SK-N-SH (cell line): ENCODE measurements at regions not wholly inside any gene's neighbourhood (a gene's known extent, or its start where the extent isn't known, plus 50 kb on each side); places are given as distances from the start of the nearest gene placed in this dataset.

Experiments
- CTCF ChIA-PET: fragments of 300-600, 350-600 bp; formaldehyde crosslinking; extraction: SDS; loops from one replicate; lab custom pipeline; 2021; lab: Yijun Ruan, JAX
- POLR2A ChIA-PET: fragments of 350-600 bp; sonication (Branson Sonifier 250); formaldehyde crosslinking; extraction: SDS; loops from one replicate; lab custom pipeline; 2020; ENCODE audit warnings: antibody characterized with exemption, inconsistent platforms; lab: Yijun Ruan, JAX
- DNase-seq: peaks from one replicate; pipeline ENCODE4 v3.0.0; 2012
- H2AFZ ChIP-seq: fragments of 200-600 bp; sonication (generic); 2 replicates; pipeline ENCODE4 v1.8.1; 2016; ENCODE audit warnings: antibody characterized with exemption, mild to moderate bottlenecking, low read depth
- H3F3A ChIP-seq: fragments of 200-600 bp; sonication (generic); replicated peaks from 2 replicates; pipeline ENCODE3; 2016; ENCODE audit warnings: antibody characterized with exemption, mild to moderate bottlenecking; ENCODE audit not compliant: insufficient read depth
- H3K27ac ChIP-seq, 2 experiments: fragments of 200-500 bp in 1 of 2; fragments of 200-600 bp in 1 of 2; sonication (Bioruptor generic) in 1 of 2; sonication (generic), shearing (Covaris generic) in 1 of 2; 2 replicates each; pipeline versions ENCODE4 v1.5.1 to v1.6.1; 2014 to 2016; ENCODE audit warnings: low read depth in 2 of 2, inconsistent platforms in 1 of 2, low read length in 1 of 2, mild to moderate bottlenecking in 1 of 2, mixed read lengths in 1 of 2
- H3K27me3 ChIP-seq: fragments of 200-600 bp; sonication (generic), shearing (Covaris generic); 2 replicates; pipeline ENCODE4 v1.6.1; 2016; ENCODE audit warnings: mixed run types; ENCODE audit not compliant: insufficient read depth
- H3K36me3 ChIP-seq, 2 experiments: fragments of 200-500 bp in 1 of 2; fragments of 200-600 bp in 1 of 2; sonication (Bioruptor generic) in 1 of 2; sonication (generic) in 1 of 2; replicated peaks in 1 of 2; 2 replicates each; pipeline versions ENCODE3 to v1.5.1; 2014 to 2016; ENCODE audit warnings: low read length in 1 of 2, mild to moderate bottlenecking in 1 of 2; ENCODE audit not compliant: insufficient read depth in 2 of 2, control insufficient read depth in 1 of 2
- H3K4me1 ChIP-seq, 2 experiments: fragments of 200-500 bp in 1 of 2; fragments of 200-600 bp in 1 of 2; sonication (Bioruptor generic) in 1 of 2; sonication (generic), shearing (Covaris generic) in 1 of 2; 2 replicates each; pipeline versions ENCODE4 v1.5.1 to v1.6.1; 2014 to 2016; ENCODE audit warnings: low read depth in 1 of 2, low read length in 1 of 2, mixed run types in 1 of 2; ENCODE audit not compliant: insufficient read depth in 2 of 2, control insufficient read depth in 1 of 2
- H3K4me2 ChIP-seq: fragments of 200-600 bp; sonication (generic), shearing (Covaris generic); 2 replicates; pipeline ENCODE4 v1.6.1; 2017; ENCODE audit warnings: mixed run types
- H3K4me3 ChIP-seq, 2 experiments: fragments of 200-500 bp in 1 of 2; fragments of 200-600 bp in 1 of 2; sonication (Bioruptor generic) in 1 of 2; sonication (generic), shearing (Covaris generic) in 1 of 2; 2 replicates each; pipeline versions ENCODE4 v1.5.1 to v1.8.1; 2014 to 2016; ENCODE audit warnings: low read depth in 2 of 2, inconsistent platforms in 1 of 2, low read length in 1 of 2, mild to moderate bottlenecking in 1 of 2, mixed read lengths in 1 of 2, moderate library complexity in 1 of 2
- H3K79me2 ChIP-seq: fragments of 200-600 bp; sonication (generic); 2 replicates; pipeline ENCODE4 v1.8.1; 2017; ENCODE audit warnings: mild to moderate bottlenecking; ENCODE audit not compliant: insufficient read depth
- H3K9ac ChIP-seq: fragments of 200-600 bp; sonication (generic); 2 replicates; pipeline ENCODE4 v1.6.1; 2017; ENCODE audit warnings: mixed run types
- H3K9me2 ChIP-seq: fragments of 200-600 bp; sonication (generic); 2 replicates; pipeline ENCODE4 v1.6.1; 2017; ENCODE audit warnings: mixed run types
- H3K9me3 ChIP-seq: fragments of 200-600 bp; sonication (generic); 2 replicates; pipeline ENCODE4 v1.6.1; 2017; ENCODE audit warnings: mixed run types, mild to moderate bottlenecking, moderate library complexity
- H4K20me1 ChIP-seq: fragments of 200-600 bp; sonication (generic); 2 replicates; pipeline ENCODE4 v1.6.1; 2017; ENCODE audit warnings: mild to moderate bottlenecking, mixed run types; ENCODE audit not compliant: insufficient read depth
- CHD2 ChIP-seq: fragments of 150-350 bp; IDR thresholded peaks from 2 replicates; pipeline ENCODE4 v1.6.1; 2018; ENCODE audit warnings: low read length; ENCODE audit not compliant: partially characterized antibody
- EP300 ChIP-seq, 2 experiments: IDR thresholded peaks; 2 replicates each; pipeline versions ENCODE4 v1.4.0 to v1.6.1; 2012; ENCODE audit warnings: borderline replicate concordance in 1 of 2, low read depth in 1 of 2, low read length in 1 of 2
- FOXJ3 ChIP-seq: sonication (generic); formaldehyde crosslinking; IDR thresholded peaks from 2 replicates; pipeline ENCODE4 v1.5.1; 2020; ENCODE audit warnings: mild to moderate bottlenecking, missing genetic modification reagents
- FOXM1 ChIP-seq: IDR thresholded peaks from 2 replicates; pipeline ENCODE4 v1.4.0; 2012; ENCODE audit warnings: low read depth, mild to moderate bottlenecking
- GABPA ChIP-seq: IDR thresholded peaks from 2 replicates; pipeline ENCODE4 v1.4.0; 2012; ENCODE audit warnings: low read depth, mild to moderate bottlenecking
- GATA2 ChIP-seq: sonication (generic); formaldehyde crosslinking; IDR thresholded peaks from 2 replicates; pipeline ENCODE4 v1.5.0; 2020; ENCODE audit warnings: mild to moderate bottlenecking, missing genetic modification reagents
- JUND ChIP-seq: IDR thresholded peaks from 2 replicates; pipeline ENCODE4 v1.4.0; 2012
- MXI1 ChIP-seq: IDR thresholded peaks from 2 replicates; pipeline ENCODE4 v1.6.1; 2012; ENCODE audit warnings: mild to moderate bottlenecking, low read depth, low read length, improper control_type of control experiment
- POLR2AphosphoS5 ChIP-seq: IDR thresholded peaks from 2 replicates; pipeline ENCODE4 v1.6.1; 2012; ENCODE audit warnings: low read depth, low read length
- RFX5 ChIP-seq: IDR thresholded peaks from 2 replicates; pipeline ENCODE4 v1.6.1; 2012; ENCODE audit warnings: mild to moderate bottlenecking, improper control_type of control experiment, low read length
- SIN3A ChIP-seq: IDR thresholded peaks from 2 replicates; pipeline ENCODE4 v1.6.1; 2012; ENCODE audit warnings: low read depth, mild to moderate bottlenecking, low read length, moderate library complexity, borderline replicate concordance
- SMC3 ChIP-seq: IDR thresholded peaks from 2 replicates; pipeline ENCODE4 v1.6.1; 2012; ENCODE audit warnings: low read depth, low read length, improper control_type of control experiment
- TAF1 ChIP-seq: IDR thresholded peaks from 2 replicates; pipeline ENCODE4 v1.6.1; 2012; ENCODE audit warnings: low read depth, mild to moderate bottlenecking, low read length, moderate library complexity, borderline replicate concordance
- TCF12 ChIP-seq: IDR thresholded peaks from 2 replicates; pipeline ENCODE4 v1.4.0; 2012
- TEAD4 ChIP-seq: IDR thresholded peaks from 2 replicates; pipeline ENCODE4 v1.4.0; 2012; ENCODE audit warnings: mild to moderate bottlenecking, borderline replicate concordance; ENCODE audit not compliant: insufficient read depth
- YY1 ChIP-seq: IDR thresholded peaks from 2 replicates; pipeline ENCODE4 v1.4.0; 2012; ENCODE audit warnings: low read depth, mild to moderate bottlenecking
- WGBS: methylation state at CpG from one replicate; pipeline ENCODE4 v1.1.6; 2017; ENCODE audit warnings: low lambda C conversion rate; 5-methylcytosine and 5-hydroxymethylcytosine counted together
- TF ChIP-seq, protein P1 (sequence below): IDR thresholded peaks from 2 replicates; pipeline ENCODE4 v1.6.1; 2012; ENCODE audit warnings: mild to moderate bottlenecking, low read depth, low read length, moderate library complexity
- TF ChIP-seq, protein P2 (sequence below): fragments of 150-350 bp; IDR thresholded peaks from 2 replicates; pipeline ENCODE4 v1.6.1; 2016; ENCODE audit warnings: mild to moderate bottlenecking, low read depth, low read length
- TF ChIP-seq, protein P3 (sequence below): IDR thresholded peaks from 2 replicates; pipeline ENCODE4 v1.4.0; 2012; ENCODE audit warnings: low read depth, borderline replicate concordance
- TF ChIP-seq, protein P4 (sequence below): fragments of 200-600 bp; sonication (generic); IDR thresholded peaks from 2 replicates; pipeline ENCODE4 v1.6.1; 2017; ENCODE audit warnings: antibody characterized with exemption, mild to moderate bottlenecking, moderate library complexity
- TF ChIP-seq, protein P5 (sequence below): IDR thresholded peaks from 2 replicates; pipeline ENCODE4 v1.4.0; 2012; ENCODE audit warnings: low read depth
- TF ChIP-seq, protein P6 (sequence below): fragments of 150-350 bp; IDR thresholded peaks from 2 replicates; pipeline ENCODE4 v1.6.1; 2017; ENCODE audit warnings: antibody characterized with exemption, low read length, low read depth, borderline replicate concordance

DNA sequence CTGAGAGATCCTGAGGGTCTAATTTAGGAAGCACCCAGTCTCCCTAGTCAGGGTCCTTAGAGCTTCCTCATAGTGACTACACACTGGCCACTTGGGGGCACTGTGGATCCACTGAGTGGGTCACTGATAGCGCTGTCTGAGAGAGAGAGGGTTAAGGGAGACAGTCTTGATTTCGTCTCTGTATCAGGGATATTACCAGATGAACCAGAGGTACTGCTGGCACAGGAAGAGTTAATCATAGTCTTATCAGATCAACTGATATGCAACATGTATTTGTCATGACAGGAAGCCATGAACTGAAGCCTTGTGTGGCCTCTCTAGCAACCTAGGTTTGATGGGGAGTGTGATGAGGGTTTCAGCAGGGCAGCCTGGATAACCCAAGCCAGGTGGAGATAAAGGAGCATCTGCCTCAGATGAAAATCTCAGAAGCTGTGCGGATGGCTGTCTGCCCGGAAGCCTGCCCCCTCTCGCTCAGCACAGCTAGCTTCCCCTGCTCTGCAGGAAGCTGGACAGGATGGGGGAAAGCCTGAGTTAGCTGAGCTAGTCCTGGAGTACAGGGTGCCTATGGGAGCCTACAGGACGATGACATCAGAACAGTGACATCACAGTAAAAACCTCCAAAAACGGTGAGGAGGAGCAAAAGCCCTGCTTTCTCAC lies 214.0 kb upstream of the PRSS1 start:
- DNase-seq = peak; percentile 80
- Histone ChIP-seq H3K4me1 (peaks cover 12 to 28% of the 10 kb centered on the region in 2 experiments; a peak in 3 of 4 replicates), H4K20me1 (no peaks in the 10 kb centered on the region), H3K4me2 (peak overlapping the region; percentile 70), H2AFZ (peak overlapping the region; percentile 36; the same call in 1 of the 2 replicates), H3K36me3 (no peaks in the 10 kb centered on the region), H3K9me3 (no peaks in the 10 kb centered on the region), H3K27me3 (no peaks in the 10 kb centered on the region), H3K79me2 (no peaks in the 10 kb centered on the region), H3K9ac (no peak overlapping the region), H3K4me3 (peak overlapping the region; percentile 2 to 10; a peak in 3 of 4 replicates), H3F3A (peaks cover 20% of the 10 kb centered on the region), H3K27ac (peak overlapping the region; percentile 14 to 99; a peak in 3 of 4 replicates), H3K9me2 (no peaks in the 10 kb centered on the region)
- 9% methylated on average over 7 of the region's 7 CpGs for WGBS
- ChIA-PET POLR2A (interaction anchor here (0.5 to 1.7 kb wide), 7 partner anchors 16 to 261 kb away, joined by 3 to 11 read pairs (median 3); no protein-coding TSS in a partner anchor), CTCF (interaction anchor here (0.5 to 7.0 kb wide), 104 partner anchors 11 to 821 kb away, joined by 3 to 291 read pairs (median 5); partner anchors contain the start of genes EPHB6 and PRSS1)
- TF ChIP-seq CHD2 (peak; percentile 95), RFX5 (peak; percentile 68; the same call in 1 of the 2 replicates), TAF1 (no peak), FOXJ3 (CRISPR knock-in tag) (peak; percentile 95), JUND (peak; percentile 90), TEAD4 (peak; percentile 87), TCF12 (peak; percentile 98), SMC3 (peak; percentile 93), FOXM1 (0 out of 2 replicates have a peak, but pooled peaks have one; percentile 68), EP300 (IDR thresholded peaks at IDR 0.05; ENCODE audit: borderline replicate concordance in 1 of 2, low read depth in 1 of 2, low read length in 1 of 2) (peak; percentile 95 to 99), YY1 (0 out of 2 replicates have a peak, but pooled peaks have one; percentile 53), GABPA (peak; percentile 60), SIN3A (peak; percentile 64), GATA2 (CRISPR knock-in tag) (peak; percentile 100), MXI1 (peak; percentile 76), POLR2AphosphoS5 (no peak; the same call in 1 of the 2 replicates)
- TF ChIP-seq, protein P1, sequence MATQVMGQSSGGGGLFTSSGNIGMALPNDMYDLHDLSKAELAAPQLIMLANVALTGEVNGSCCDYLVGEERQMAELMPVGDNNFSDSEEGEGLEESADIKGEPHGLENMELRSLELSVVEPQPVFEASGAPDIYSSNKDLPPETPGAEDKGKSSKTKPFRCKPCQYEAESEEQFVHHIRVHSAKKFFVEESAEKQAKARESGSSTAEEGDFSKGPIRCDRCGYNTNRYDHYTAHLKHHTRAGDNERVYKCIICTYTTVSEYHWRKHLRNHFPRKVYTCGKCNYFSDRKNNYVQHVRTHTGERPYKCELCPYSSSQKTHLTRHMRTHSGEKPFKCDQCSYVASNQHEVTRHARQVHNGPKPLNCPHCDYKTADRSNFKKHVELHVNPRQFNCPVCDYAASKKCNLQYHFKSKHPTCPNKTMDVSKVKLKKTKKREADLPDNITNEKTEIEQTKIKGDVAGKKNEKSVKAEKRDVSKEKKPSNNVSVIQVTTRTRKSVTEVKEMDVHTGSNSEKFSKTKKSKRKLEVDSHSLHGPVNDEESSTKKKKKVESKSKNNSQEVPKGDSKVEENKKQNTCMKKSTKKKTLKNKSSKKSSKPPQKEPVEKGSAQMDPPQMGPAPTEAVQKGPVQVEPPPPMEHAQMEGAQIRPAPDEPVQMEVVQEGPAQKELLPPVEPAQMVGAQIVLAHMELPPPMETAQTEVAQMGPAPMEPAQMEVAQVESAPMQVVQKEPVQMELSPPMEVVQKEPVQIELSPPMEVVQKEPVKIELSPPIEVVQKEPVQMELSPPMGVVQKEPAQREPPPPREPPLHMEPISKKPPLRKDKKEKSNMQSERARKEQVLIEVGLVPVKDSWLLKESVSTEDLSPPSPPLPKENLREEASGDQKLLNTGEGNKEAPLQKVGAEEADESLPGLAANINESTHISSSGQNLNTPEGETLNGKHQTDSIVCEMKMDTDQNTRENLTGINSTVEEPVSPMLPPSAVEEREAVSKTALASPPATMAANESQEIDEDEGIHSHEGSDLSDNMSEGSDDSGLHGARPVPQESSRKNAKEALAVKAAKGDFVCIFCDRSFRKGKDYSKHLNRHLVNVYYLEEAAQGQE = no peak
- TF ChIP-seq, protein P2, sequence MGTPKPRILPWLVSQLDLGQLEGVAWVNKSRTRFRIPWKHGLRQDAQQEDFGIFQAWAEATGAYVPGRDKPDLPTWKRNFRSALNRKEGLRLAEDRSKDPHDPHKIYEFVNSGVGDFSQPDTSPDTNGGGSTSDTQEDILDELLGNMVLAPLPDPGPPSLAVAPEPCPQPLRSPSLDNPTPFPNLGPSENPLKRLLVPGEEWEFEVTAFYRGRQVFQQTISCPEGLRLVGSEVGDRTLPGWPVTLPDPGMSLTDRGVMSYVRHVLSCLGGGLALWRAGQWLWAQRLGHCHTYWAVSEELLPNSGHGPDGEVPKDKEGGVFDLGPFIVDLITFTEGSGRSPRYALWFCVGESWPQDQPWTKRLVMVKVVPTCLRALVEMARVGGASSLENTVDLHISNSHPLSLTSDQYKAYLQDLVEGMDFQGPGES = no peak
- TF ChIP-seq, protein P3, sequence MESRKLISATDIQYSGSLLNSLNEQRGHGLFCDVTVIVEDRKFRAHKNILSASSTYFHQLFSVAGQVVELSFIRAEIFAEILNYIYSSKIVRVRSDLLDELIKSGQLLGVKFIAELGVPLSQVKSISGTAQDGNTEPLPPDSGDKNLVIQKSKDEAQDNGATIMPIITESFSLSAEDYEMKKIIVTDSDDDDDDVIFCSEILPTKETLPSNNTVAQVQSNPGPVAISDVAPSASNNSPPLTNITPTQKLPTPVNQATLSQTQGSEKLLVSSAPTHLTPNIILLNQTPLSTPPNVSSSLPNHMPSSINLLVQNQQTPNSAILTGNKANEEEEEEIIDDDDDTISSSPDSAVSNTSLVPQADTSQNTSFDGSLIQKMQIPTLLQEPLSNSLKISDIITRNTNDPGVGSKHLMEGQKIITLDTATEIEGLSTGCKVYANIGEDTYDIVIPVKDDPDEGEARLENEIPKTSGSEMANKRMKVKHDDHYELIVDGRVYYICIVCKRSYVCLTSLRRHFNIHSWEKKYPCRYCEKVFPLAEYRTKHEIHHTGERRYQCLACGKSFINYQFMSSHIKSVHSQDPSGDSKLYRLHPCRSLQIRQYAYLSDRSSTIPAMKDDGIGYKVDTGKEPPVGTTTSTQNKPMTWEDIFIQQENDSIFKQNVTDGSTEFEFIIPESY = peak; percentile 84
- TF ChIP-seq, protein P4, sequence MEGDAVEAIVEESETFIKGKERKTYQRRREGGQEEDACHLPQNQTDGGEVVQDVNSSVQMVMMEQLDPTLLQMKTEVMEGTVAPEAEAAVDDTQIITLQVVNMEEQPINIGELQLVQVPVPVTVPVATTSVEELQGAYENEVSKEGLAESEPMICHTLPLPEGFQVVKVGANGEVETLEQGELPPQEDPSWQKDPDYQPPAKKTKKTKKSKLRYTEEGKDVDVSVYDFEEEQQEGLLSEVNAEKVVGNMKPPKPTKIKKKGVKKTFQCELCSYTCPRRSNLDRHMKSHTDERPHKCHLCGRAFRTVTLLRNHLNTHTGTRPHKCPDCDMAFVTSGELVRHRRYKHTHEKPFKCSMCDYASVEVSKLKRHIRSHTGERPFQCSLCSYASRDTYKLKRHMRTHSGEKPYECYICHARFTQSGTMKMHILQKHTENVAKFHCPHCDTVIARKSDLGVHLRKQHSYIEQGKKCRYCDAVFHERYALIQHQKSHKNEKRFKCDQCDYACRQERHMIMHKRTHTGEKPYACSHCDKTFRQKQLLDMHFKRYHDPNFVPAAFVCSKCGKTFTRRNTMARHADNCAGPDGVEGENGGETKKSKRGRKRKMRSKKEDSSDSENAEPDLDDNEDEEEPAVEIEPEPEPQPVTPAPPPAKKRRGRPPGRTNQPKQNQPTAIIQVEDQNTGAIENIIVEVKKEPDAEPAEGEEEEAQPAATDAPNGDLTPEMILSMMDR = peak; percentile 100
- TF ChIP-seq, protein P5, sequence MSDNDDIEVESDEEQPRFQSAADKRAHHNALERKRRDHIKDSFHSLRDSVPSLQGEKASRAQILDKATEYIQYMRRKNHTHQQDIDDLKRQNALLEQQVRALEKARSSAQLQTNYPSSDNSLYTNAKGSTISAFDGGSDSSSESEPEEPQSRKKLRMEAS = peak; percentile 85
- TF ChIP-seq, protein P6, sequence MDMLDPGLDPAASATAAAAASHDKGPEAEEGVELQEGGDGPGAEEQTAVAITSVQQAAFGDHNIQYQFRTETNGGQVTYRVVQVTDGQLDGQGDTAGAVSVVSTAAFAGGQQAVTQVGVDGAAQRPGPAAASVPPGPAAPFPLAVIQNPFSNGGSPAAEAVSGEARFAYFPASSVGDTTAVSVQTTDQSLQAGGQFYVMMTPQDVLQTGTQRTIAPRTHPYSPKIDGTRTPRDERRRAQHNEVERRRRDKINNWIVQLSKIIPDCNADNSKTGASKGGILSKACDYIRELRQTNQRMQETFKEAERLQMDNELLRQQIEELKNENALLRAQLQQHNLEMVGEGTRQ = no peak
